IMR-90 (cell line): ENCODE measurements at regions not wholly inside any gene's neighbourhood (a gene's known extent, or its start where the extent isn't known, plus 50 kb on each side); places are given as distances from the start of the nearest gene placed in this dataset.

Source experiments
- BHLHE40 ChIP-seq: fragments of 150-350 bp; IDR thresholded peaks from 2 replicates; pipeline ENCODE4 v1.6.1; 2016; ENCODE audit warnings: mild to moderate bottlenecking, low read depth, low read length
- CTCF ChIP-seq: conservative IDR thresholded peaks from 2 replicates; pipeline ENCODE4 v1.5.1; 2012; ENCODE audit warnings: mild to moderate bottlenecking, low read depth, low read length, improper control_type of control experiment
- MAFK ChIP-seq: IDR thresholded peaks from 2 replicates; pipeline ENCODE4 v1.6.1; 2012; ENCODE audit warnings: low read depth, low read length, improper control_type of control experiment
- POLR2A ChIP-seq: IDR thresholded peaks from 2 replicates; pipeline ENCODE4 v1.6.1; 2012; ENCODE audit warnings: mild to moderate bottlenecking, low read depth, low read length
- RAD21 ChIP-seq: IDR thresholded peaks from 2 replicates; pipeline ENCODE4 v1.6.1; 2012; ENCODE audit warnings: low read length, improper control_type of control experiment
- RFX5 ChIP-seq: IDR thresholded peaks from 2 replicates; pipeline ENCODE4 v1.8.0; 2012; ENCODE audit warnings: low read depth, mild to moderate bottlenecking, low read length, moderate library complexity
- SMC3 ChIP-seq: fragments of 150-350 bp; IDR thresholded peaks from 2 replicates; pipeline ENCODE4 v1.6.1; 2016; ENCODE audit warnings: low read depth, mild to moderate bottlenecking, antibody characterized with exemption, low read length, moderate library complexity

DNA sequence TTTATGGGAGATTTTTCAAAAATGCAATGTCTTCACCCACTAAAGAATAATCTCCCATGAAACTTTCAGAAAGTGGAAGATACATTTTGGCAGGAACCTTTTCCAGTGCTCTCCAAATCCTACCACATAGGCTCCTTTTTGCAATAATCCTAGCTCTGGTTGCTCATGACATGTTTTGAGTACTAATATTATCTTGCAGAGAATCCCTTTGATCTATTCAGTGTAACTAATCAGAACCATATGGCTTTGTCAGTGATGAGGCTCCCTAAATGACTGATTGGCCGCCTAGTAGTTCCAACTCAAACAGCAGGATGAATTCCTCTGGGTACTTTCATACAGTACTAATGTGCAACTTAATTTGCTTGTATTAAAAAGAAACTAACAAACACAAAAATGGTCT, 544.0 kb upstream of the FAM98A start:
- TF ChIP-seq CTCF (no peak), RAD21 (no peak), BHLHE40 (no peak), SMC3 (no peak), MAFK (no peak), RFX5 (no peak), POLR2A (no peak)
